GM18507 (cell line): ENCODE measurements at regions not wholly inside any gene's neighbourhood (a gene's known extent, or its start where the extent isn't known, plus 50 kb on each side); places are given as distances from the start of the nearest gene placed in this dataset.

Source experiments
- DNase-seq: peaks from one replicate; pipeline ENCODE4 v3.0.0; 2011; ENCODE audit warnings: low read depth; ENCODE audit not compliant: insufficient read length; ENCODE audit errors: extremely low spot score
- FAIRE-seq: peaks from 2 replicates; lab custom pipeline; 2011; peaks lifted over from hg19 to GRCh38; lab: Jason Lieb, UNC

DNA sequence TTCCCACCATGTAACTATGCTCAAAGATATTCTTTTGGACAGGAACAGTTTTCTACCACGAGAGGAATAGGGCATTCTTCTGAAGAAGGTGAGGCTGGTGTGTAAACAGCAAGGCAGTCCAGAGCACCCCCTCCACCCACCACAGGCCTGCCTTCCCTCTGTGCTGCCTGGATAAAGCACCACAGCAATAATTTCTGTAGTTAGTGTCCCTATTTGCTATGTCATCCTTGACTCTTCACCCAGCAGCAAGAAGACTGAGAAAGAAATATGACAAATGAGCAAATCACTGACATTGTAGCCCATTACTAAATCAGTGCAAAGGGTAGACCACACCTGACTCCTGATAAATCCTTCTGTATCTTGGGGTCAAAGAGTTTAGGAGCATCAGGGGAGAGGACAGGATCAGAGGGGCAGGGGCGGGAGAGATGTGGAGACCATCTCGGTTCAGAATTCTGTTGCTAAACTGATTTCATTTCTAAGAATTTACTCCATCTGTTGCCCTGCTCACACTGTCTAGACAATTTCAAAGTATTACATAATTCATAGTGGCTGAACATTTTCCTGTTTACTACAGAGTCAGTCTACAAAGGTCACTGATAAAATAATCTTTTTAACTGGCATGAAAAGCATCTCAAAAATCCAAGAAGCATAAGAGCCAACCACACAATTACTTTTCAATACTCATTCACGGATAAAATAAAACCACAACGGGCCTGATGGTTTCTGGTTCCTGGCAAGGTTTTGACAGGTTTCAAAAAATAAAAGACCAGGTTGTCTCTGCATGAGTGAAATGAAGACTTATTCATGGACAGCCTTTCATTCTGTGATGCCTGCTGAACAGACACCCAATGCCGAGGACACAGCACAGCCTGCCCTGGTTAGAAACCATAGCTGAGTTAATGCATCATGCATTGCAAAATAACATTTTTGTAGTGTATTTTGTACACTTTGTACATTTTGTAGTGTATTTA lies 88.4 kb upstream of the IRS2 start:
- FAIRE-seq (no peak), DNase-seq (no peak)

DNA sequence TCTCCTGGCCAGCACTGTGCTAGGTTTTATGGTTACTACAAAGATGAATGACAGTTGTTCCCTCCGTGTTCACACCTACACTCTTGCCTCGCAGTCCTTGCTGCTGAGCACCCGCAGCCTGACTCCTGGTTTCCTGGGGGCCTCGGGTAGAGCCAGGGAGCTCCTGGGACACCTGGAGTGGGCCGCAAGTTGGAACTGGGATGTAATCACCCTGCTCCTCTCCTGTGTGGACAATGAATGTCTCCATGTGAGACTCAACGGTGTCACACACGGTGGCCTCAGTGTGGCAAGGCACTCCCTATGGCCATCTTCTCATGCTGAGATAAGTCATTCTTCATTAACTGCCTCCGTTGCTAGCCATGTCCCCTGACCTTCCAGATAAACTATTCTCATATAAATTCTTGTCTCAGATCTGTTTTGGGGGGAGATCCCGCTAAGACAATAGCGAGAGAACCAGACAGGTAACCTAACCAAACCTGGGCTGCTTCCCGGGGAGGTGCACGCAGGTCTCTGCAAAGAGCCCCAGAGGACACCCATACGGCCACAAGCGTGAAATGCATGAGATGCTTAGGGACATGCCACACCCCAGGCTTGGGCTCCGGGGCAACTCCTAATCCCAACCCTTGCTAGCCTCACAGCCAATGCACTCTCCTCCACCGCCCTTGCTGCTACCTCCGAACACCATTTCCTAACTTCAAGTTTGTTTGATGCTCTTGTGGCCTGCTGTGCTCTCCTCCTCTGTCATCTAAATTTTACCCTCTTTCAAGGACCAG lies 87.2 kb upstream of the IRS2 start:
- no peak for FAIRE-seq
- no peak for DNase-seq

DNA sequence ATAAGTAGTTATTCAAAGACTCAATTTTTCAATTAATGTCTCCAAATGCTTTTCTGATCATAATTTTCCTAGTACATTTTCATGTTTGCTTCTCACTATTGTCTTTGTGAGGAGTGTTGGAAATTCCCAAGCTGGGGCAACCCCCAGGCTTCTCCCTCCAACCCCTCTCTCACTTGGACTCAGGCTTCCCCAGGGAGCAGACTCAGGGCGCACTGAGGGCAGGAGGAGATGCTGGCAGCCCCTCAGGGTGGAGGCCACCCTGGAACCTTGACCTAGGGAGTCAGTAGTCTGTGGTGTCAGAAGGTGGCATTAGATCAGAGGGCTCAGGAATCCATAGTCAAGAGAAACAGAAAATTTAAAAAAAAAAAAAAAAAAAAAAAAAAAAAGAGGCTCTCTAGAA lies 86.5 kb upstream of the IRS2 start:
- FAIRE-seq (no peak), DNase-seq (no peak)

DNA sequence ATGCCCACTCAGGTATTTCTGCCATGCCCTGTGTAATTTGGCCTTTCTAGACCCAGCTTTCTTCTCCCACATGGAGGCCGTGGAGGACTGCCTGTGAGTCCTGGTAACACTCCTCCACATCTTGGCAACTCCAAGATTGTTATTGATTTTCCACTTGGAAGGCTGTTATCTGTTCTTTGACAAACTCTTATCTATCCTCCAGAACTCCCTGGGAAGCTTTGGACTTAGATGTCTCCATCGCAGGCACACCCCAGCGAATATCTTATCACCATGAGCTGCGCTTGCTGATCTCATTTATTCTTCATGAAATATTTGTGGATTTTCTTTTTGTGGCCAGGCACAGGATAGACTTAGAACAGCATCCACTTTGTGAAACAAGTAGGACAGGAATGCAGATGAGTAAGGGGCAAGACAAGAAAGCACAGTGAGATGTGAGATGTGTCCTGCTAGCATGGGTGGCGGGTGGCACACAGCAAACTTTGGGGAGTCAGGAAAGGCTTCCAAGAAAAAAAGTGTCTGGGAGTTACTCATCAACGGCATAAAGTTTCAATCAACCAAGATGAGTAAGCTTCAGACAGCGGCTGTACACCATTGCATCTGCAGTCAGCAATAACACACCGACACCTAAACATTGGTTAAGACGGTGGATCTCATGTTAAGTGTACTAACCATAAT lies 84.5 kb upstream of the IRS2 start:
- FAIRE-seq (no peak), DNase-seq (no peak)

DNA sequence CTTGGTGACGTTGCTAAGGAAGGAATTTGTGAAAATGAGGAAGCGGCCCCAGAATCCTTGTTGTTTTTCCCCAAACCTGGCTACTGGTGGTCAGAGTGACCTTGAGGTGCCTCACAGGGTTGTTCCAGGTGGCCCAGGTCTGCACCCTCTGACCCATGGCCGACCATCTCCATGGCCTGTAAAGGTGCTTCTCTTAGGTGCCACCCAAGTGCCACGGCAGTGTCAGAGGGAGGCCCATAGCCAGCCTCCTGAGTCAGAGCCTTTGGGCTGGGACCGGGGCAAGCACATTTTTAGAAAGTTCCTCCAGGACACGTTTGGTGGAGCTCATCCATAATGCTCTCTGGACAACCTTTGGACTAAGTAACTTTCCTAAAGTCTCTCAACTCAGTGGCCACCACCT lies 83.9 kb upstream of the IRS2 start:
- DNase-seq, result no peak
- FAIRE-seq, result no peak

DNA sequence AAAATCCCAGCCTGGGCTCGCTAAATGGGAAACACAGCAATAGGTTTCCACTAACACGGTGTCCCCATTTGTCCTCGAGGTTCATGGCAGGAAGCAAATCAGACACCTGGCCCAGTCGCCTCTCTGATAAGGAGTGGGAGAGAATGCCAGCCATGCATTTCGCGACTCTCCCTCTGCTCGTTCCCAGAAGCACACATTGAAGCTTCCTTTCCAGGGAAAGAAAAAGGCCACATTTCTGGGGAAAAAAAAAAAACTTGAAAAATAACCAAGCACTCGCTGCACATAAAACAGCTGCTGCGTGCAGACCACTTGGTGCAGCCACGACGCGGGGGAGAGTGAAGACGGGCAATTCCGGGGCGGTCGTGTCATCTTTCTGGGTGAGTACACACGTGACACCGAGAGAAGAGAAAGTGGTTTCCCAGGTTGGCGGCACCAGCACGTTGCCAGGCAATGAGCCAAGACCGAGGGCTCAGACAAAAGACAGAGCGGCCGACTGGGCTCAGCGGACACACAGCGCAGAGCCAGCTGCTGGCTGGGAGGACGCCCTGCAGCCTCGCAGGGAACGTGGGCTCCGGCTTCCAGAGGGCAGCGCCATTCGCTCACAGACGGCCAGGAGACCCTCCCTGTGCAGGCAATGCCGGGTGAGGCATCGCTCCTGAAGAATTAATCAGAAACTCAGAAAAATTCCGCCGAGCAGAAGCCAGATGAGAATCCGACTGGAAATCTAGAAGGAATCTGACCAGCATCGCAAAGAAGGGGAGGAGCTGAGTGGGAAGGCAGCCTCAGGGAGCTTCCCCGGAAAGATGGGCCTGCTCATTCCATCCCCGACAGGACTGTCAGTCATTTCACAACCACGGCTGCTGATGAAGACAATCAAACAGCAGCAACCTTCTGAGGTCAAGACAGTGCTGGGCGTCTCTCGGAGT lies 83.2 kb upstream of the IRS2 start:
- FAIRE-seq, result no peak
- DNase-seq, result no peak

DNA sequence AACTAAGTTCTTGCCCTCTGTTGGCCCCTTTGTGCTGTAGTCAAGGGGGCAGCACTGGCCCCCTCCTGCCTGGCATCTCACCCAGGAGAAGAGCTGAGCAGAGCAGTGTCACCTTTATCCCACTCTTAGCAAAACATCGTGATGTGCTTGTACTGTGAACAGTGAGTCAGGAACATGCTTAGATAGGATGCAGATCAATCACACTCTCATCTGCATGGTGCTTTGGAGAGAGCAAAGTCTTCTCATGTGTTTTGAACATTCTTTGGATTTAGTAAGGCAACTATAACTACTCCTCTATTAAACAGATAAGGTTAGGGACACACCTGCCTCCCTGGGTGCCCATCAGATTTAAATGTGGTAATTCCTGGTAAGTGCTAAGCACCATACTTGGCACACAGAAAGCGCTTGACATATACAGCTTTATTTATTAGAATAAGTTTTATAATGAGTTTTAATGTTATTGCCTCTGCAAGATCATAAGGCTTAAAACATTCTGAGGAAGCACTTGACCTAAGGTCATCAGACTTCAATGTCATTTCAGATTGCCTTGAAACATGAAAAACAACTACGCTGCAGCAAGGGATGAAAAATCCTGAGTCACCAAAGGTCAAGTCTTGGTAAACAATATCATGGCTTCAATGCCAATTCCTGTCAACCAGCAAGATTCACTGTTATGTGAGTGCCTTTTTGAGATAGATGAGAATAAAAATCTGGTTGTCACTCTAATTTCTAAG lies 82.4 kb upstream of the IRS2 start:
- DNase-seq, result no peak
- FAIRE-seq, result no peak

DNA sequence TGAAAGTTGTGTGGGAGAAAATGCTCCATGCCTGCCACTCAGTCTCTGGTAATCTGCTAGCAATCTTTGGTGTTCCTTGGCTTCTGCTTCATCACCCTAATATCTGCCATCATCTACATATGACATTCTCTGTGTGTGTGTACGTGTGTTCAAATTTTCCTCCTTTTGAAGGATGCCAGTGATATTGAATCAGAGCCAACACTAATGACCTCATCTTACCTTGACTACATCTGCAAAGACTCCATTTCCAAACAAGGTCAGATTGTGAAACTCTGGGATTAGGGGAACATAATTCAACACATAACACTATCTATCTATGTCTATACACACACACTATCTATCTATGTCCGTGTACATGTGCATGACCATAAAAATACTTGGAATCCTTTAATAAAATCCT lies 81.4 kb upstream of the IRS2 start:
- DNase-seq (no peak), FAIRE-seq (no peak)

DNA sequence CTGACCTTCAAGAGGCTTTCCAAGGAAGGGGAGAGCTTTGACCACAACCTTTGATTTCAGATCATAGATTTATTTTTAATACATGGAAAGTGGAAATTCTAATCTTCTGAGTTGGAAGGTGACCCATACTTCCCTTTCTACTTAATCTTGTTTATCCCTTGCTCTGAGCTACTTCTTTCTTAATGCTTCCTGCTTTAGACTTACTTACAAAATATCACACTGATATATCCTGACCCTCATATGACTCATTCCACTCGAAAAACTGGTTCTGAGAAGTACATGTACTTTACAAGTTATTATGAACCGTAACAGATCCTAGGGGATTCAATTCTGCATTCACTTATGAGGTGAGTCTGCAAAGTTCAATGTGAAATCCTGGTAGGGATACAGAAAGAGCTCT lies 76.2 kb upstream of the IRS2 start:
- DNase-seq (no peak), FAIRE-seq (no peak)

DNA sequence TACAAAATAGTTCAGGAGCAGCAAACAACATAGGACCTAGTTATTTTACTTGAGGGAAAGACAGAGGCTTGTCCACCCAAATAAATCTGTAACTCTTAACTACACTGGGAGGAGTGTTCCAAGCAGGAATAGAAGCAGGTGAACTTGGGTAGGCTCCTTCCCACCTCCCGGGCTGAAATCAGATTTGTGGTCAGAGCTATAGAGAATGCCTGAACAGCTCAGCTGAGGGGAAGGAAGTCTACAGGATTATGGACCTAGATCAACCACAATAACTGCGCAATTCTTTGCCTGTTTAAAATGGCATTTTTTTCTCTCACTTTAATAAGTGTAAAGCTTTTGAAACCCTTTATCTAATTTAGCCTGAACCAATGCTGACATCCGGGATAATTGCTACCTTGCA lies 73.5 kb upstream of the IRS2 start:
- DNase-seq (no peak), FAIRE-seq (no peak)

DNA sequence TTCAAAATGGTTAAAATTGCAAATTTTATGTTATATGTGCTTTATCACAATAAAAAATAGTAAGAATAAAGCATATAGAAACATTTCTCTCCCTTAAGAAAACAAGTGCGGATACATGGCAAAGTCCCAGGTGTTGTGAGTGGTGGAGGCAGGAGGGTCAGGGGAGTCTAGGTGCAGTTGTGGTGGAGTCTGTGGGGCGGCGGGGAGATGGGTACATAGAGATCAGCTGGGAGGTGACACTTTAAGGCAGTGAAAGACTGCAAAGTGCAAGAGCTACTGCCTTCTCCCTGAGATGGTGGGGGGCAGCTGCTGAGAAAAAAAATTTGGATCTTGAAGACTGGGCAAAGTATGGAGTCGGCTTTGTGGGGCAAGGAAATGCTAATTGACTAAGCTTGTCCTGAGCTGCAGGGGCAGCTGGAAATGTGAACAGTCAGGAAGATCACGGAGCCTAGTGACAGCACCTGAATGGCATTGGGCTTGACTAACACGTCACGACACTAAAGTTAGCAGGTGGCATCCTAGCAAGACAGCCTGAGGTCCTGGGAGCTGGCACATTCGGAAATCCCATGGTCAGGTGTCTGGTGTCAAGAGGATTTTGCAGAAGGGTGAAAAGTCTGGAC lies 72.9 kb upstream of the IRS2 start:
- no peak for DNase-seq
- no peak for FAIRE-seq

DNA sequence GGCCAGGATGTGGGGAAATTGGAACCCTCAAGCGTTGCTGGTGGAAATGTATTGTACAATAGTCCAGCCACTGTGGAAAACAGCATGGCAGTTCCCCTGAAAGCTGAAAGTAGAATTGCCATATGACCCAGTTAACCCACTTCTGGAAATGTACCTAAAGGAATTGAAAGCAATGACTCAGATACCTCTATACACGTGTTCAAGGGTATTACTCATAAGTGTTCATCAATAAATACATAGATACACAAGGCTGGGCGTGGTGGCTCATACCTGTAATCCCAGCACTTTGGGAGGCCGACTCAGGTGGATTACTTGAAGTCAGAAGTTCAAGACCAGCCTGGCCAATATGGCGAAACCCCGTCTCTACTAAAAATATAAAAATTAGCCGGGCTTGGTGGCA lies 71.9 kb upstream of the IRS2 start:
- DNase-seq (no peak), FAIRE-seq (no peak)

DNA sequence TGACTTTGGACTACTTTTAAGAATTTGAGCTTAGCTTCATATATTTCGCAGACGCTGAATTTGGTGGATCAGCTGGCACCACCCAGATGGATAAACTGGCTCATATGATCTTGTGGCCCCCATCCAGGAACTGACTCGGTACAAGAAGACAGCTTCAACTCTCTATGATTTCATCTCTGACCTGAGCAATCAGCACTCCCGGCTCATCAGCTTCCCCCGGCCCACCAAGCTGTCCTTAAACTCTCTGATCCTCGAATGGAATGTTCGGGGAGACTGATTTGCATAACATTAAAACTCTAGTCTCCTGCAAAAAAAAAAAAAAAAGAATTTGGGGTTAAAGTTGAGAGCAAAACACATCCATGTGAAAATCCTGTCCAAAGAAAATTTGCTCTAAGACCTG lies 71.4 kb upstream of the IRS2 start:
- DNase-seq, result no peak
- FAIRE-seq, result no peak

DNA sequence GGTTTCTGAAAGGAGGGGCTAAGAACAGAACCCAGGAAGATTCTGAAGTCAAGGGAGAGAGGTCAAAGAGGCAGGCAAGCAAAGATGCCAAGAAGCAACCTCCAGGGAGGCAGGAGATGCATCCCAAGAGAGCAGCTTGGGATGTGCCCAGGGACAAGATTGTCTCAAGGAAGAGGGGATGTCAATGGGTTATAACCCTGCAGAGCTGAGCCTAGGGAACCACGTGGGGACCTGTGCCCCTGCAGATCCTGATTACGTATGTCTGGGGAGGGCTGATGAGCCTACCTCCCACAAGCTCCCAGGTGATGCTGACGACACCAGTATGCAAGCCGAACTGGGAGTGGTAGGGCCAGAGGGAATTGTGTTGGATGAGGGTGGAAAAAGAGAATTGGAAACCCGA lies 70.9 kb upstream of the IRS2 start:
- DNase-seq, result no peak
- no peak for FAIRE-seq

DNA sequence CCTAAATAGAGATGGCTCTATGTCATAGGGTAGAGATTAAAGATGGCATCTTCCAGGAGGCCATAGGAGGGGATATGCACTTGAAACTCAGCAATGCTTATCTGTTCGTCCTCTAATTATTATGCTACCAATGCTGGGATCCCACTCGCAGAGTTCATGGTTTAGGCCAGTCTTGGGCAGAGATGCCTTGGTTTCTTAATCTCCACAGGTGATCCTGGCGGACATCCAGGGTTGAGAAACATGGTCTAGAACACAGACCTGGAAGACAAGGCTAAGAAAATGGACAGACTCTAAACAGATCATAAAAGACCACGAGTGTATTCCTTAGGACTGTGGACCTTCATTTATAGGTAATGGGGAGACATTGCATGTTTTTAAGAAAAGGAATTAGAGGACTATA lies 70.0 kb upstream of the IRS2 start:
- DNase-seq (no peak), FAIRE-seq (no peak)

DNA sequence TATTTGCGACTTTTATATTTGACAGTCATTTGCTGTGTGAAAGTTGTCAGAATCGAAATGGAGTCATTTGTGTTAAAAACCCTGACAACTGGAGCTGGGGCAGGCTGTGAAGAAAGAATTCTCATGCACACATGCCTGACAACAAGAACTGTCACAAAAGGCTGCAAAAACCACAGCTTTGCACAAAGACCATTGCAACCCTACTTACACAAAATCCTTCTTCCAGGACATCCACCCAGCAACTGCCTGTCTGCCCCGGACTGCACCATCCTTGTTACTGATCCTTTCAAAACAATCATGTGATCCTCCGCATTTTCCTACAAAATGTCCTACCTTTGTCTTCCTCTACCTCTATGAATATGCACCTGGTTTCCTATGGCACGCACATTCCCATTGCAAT lies 66.8 kb upstream of the IRS2 start:
- DNase-seq (no peak), FAIRE-seq (no peak)

DNA sequence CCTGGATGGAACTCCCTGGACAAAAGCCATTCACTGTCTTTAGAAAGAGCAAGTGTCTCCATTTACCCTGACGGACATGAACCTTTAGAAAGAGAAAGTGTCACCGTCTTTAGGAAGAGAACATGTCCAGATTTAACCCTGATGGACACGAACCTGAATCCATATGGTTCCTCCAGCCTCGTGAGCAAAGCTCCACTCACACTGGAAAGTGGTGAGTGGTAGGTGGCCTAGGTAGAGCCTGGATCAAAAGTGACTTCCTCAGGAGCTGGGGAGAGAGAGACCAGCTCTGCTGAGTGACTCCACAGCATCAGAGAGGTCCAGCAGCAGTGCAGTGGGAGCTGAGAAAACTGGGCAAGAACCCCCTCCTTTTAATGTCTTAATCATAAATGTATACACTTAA lies 59.8 kb upstream of the IRS2 start:
- FAIRE-seq, result no peak
- DNase-seq, result no peak

DNA sequence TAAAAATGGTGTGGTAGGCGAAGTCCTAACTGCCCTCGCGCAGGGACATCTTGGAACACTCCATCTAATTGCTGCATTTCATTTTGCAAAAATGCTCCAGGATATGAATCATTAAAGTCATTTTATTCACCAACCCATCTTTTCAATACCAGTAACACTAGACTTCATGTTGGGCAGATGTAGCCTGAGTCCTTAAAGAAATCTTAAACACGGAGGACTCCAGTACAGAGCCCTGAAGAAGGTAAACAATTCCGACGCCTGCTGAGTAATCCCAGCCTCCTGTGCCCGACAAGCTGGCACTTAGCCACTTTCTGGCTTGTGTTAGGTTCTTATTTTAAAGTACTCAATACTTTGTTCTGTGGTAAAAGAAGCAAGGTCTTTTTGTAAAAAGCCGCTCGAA lies 58.0 kb upstream of the IRS2 start:
- no peak for FAIRE-seq

More for the DNA sequence above, 58.0 kb upstream of the IRS2 start:
- no peak for DNase-seq
